ENCODE measurements at regions not wholly inside any gene's neighbourhood (a gene's known extent, or its start where the extent isn't known, plus 50 kb on each side); places are given as distances from the start of the nearest gene placed in this dataset.

- WGBS, 2 donors, result 75 to 79% methylated on average over 3 of the region's 3 CpGs
- intact Hi-C loops (cut with DNase I), result no loop called here
- H3K9me3 ChIP-seq, result no peaks in the 10 kb centered on the region
- no peaks in the 10 kb centered on the region for H3K27me3 ChIP-seq
- DNase-seq, result no peak
- H3K4me3 ChIP-seq, result no peak overlapping the region
- TF ChIP-seq CTCF (IDR thresholded peaks at IDR 0.05) (no peak), POLR2A (IDR thresholded peaks at IDR 0.05) (no peak)
- no peaks in the 10 kb centered on the region for H3K36me3 ChIP-seq
- no peak overlapping the region for H3K27ac ChIP-seq
- peaks cover 0 to 4% (median 0%) of the 10 kb centered on the region in 3 donors for H3K4me1 ChIP-seq
These were observed 77.7 kb downstream of the FAM76B start for GRCh38 chr11:95711945-95712221.

GRCh38 chr11:95711162-95711944, 78.2 kb downstream of the FAM76B start:
- WGBS, 2 donors, result 66 to 67% methylated on average over 7 of the region's 7 CpGs
- no peaks in the 10 kb centered on the region for H3K36me3 ChIP-seq
- H3K27ac ChIP-seq, result no peak overlapping the region
- intact Hi-C loops (cut with DNase I), result no loop called here
- peaks cover 0 to 4% (median 0%) of the 10 kb centered on the region in 3 donors for H3K4me1 ChIP-seq
- no peak for DNase-seq
- no peaks in the 10 kb centered on the region for H3K9me3 ChIP-seq
- H3K4me3 ChIP-seq, result no peak overlapping the region
- no peak for TF ChIP-seq CTCF (IDR thresholded peaks at IDR 0.05)
- TF ChIP-seq POLR2A (IDR thresholded peaks at IDR 0.05), result no peak
- H3K27me3 ChIP-seq, result no peaks in the 10 kb centered on the region

GRCh38 chr11:95708681-95709080, 80.9 kb downstream of the FAM76B start:
- Histone ChIP-seq H3K36me3 (no peaks in the 10 kb centered on the region), H3K9me3 (no peaks in the 10 kb centered on the region), H3K4me1 (peaks cover 0 to 25% (median 7%) of the 10 kb centered on the region in 3 donors), H3K27ac (no peak overlapping the region), H3K4me3 (no peak overlapping the region), H3K27me3 (no peaks in the 10 kb centered on the region)
- 96% methylated on average over 1 of the region's 1 CpG for WGBS, 2 donors
- no peak for DNase-seq
- TF ChIP-seq CTCF (IDR thresholded peaks at IDR 0.05) (no peak), POLR2A (IDR thresholded peaks at IDR 0.05) (no peak)
- intact Hi-C loops (cut with DNase I), result loop anchor here (10.0 kb wide), 4 partner anchors 184 to 554 kb away; partner anchors contain the start of gene SESN3

- no peak for DNase-seq
- WGBS, 2 donors, result 79 to 93% methylated on average over 7 of the region's 7 CpGs
- H3K4me3 ChIP-seq, result no peak overlapping the region
- peaks cover 5 to 42% (median 15%) of the 10 kb centered on the region in 3 donors for H3K4me1 ChIP-seq
- TF ChIP-seq CTCF (IDR thresholded peaks at IDR 0.05) (no peak), POLR2A (IDR thresholded peaks at IDR 0.05) (no peak)
- no peak overlapping the region for H3K27ac ChIP-seq
- no peaks in the 10 kb centered on the region for H3K36me3 ChIP-seq
- H3K27me3 ChIP-seq, result no peaks in the 10 kb centered on the region
- H3K9me3 ChIP-seq, result no peaks in the 10 kb centered on the region
- intact Hi-C loops (cut with DNase I), result loop anchor here (10.0 kb wide), 4 partner anchors 182 to 552 kb away; partner anchors contain the start of gene SESN3
These were observed 82.6 kb downstream of the FAM76B start for GRCh38 chr11:95706974-95707387.

- WGBS, 2 donors, result 7 to 9% methylated on average over 7 to 9 of the region's 10 CpGs
These were observed 84.0 kb downstream of the FAM76B start for GRCh38 chr11:95705485-95706124.

More at GRCh38 chr11:95705485-95706124, 84.0 kb downstream of the FAM76B start:
- no peak overlapping the region for H3K4me3 ChIP-seq
- intact Hi-C loops (cut with DNase I), result loop anchor here (10.0 kb wide), 4 partner anchors 181 to 551 kb away; partner anchors contain the start of gene SESN3
- no peaks in the 10 kb centered on the region for H3K36me3 ChIP-seq
- no peaks in the 10 kb centered on the region for H3K27me3 ChIP-seq
- TF ChIP-seq POLR2A (IDR thresholded peaks at IDR 0.05) (no peak), CTCF (IDR thresholded peaks at IDR 0.05) (peak; percentile 92 to 97 (median 95))
- peak overlapping the region in 3 of 4 donors; percentile 57 to 65 (median 64) for H3K27ac ChIP-seq
- no peaks in the 10 kb centered on the region for H3K9me3 ChIP-seq
- DNase-seq, result peak; percentile 47
- peaks cover 5 to 56% (median 16%) of the 10 kb centered on the region in 3 donors for H3K4me1 ChIP-seq

All from esophagus squamous epithelium (tissue), 5 donors.